C4-2B (cell line): ENCODE measurements at regions not wholly inside any gene's neighbourhood (a gene's known extent, or its start where the extent isn't known, plus 50 kb on each side); places are given as distances from the start of the nearest gene placed in this dataset.

Source experiments
- ZFX ChIP-seq: fragments of 450-650 bp; IDR thresholded peaks from 2 replicates; pipeline ENCODE4 v1.6.1; 2017
- TF ChIP-seq, protein P1 (sequence below): fragments of 450-650 bp; conservative IDR thresholded peaks from 2 replicates; pipeline ENCODE4 v1.5.1; 2017; ENCODE audit warnings: mild to moderate bottlenecking

DNA sequence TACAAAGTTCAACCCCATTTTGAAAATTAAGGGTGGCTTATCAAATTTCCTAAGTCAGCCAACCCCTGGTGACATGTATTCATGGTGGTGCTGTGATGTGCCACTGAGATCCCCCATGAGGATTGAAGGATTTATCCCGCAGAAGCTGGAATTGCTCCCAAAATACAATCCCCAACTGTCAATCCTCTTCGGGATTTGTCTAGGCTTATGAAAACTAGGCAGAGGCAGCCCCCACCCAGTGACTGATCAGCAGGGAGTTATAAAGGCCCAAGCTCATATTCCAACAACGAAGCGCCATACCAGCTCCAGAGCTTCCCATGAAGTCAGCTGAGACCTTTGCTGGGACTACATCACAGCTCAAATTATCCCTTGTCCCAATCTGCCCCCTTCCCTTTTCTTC lies 316.0 kb downstream of the ENC1 start:
- TF ChIP-seq, protein P1, sequence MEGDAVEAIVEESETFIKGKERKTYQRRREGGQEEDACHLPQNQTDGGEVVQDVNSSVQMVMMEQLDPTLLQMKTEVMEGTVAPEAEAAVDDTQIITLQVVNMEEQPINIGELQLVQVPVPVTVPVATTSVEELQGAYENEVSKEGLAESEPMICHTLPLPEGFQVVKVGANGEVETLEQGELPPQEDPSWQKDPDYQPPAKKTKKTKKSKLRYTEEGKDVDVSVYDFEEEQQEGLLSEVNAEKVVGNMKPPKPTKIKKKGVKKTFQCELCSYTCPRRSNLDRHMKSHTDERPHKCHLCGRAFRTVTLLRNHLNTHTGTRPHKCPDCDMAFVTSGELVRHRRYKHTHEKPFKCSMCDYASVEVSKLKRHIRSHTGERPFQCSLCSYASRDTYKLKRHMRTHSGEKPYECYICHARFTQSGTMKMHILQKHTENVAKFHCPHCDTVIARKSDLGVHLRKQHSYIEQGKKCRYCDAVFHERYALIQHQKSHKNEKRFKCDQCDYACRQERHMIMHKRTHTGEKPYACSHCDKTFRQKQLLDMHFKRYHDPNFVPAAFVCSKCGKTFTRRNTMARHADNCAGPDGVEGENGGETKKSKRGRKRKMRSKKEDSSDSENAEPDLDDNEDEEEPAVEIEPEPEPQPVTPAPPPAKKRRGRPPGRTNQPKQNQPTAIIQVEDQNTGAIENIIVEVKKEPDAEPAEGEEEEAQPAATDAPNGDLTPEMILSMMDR = no peak
- TF ChIP-seq ZFX = no peak
